Mammary epithelial cell (primary cell): ENCODE measurements at regions not wholly inside any gene's neighbourhood (a gene's known extent, or its start where the extent isn't known, plus 50 kb on each side); places are given as distances from the start of the nearest gene placed in this dataset.

Source experiments
- CTCF ChIP-seq, 2 donors: IDR thresholded peaks in 1 of 2; conservative IDR thresholded peaks in 1 of 2; 2 replicates each; pipeline ENCODE4 v1.5.1; 2011 to 2012; ENCODE audit warnings: inconsistent platforms in 2 of 2, low read length in 2 of 2, mild to moderate bottlenecking in 2 of 2, control low read depth in 1 of 2, low read depth in 1 of 2; ENCODE audit not compliant: insufficient read depth in 1 of 2; ENCODE audit errors: extremely low read depth in 1 of 2
- EZH2 ChIP-seq: IDR thresholded peaks from 2 replicates; pipeline ENCODE4 v1.6.1; 2012; ENCODE audit warnings: low read length, inconsistent platforms, borderline replicate concordance

DNA sequence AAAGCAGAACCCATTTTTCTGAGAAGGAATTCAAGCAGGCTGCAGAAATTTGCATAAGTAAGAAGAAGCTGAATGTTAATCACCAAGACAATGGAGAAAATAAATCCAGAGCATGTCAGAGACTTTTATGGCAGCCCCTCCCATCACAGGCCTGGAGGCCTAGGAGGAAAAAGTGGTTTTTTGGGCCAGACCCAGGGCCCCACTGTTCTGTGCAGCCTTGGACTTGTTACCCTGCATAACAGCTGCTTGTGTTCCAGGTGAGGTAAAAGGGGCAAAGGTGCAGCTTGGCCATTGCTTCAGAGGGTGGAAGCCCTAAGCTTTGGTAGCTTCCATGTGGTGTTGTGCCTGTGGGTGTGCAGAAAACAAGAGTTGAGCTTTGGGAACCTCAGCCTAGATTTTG lies 1516.2 kb upstream of the PCDH10 start:
- no peak for TF ChIP-seq CTCF (conservative IDR thresholded peaks at IDR 0.05 in 1 of 2, IDR thresholded peaks at IDR 0.05 in 1 of 2; ENCODE audit: extremely low read depth in 1 of 2, insufficient read depth in 1 of 2, low read depth in 1 of 2, low read length in 2 of 2)
- TF ChIP-seq EZH2 = no peak
